ENCODE measurements at regions not wholly inside any gene's neighbourhood (a gene's known extent, or its start where the extent isn't known, plus 50 kb on each side); places are given as distances from the start of the nearest gene placed in this dataset.

- TF ChIP-seq, protein P1, sequence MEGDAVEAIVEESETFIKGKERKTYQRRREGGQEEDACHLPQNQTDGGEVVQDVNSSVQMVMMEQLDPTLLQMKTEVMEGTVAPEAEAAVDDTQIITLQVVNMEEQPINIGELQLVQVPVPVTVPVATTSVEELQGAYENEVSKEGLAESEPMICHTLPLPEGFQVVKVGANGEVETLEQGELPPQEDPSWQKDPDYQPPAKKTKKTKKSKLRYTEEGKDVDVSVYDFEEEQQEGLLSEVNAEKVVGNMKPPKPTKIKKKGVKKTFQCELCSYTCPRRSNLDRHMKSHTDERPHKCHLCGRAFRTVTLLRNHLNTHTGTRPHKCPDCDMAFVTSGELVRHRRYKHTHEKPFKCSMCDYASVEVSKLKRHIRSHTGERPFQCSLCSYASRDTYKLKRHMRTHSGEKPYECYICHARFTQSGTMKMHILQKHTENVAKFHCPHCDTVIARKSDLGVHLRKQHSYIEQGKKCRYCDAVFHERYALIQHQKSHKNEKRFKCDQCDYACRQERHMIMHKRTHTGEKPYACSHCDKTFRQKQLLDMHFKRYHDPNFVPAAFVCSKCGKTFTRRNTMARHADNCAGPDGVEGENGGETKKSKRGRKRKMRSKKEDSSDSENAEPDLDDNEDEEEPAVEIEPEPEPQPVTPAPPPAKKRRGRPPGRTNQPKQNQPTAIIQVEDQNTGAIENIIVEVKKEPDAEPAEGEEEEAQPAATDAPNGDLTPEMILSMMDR (IDR thresholded peaks at IDR 0.05): no peak
- no peak for TF ChIP-seq EP300 (IDR thresholded peaks at IDR 0.05)
Observed at GRCh38 chr14:98236314-98236713, 1035.7 kb downstream of the BCL11B start.
